ENCODE measurements at regions not wholly inside any gene's neighbourhood (a gene's known extent, or its start where the extent isn't known, plus 50 kb on each side); places are given as distances from the start of the nearest gene placed in this dataset.

DNA sequence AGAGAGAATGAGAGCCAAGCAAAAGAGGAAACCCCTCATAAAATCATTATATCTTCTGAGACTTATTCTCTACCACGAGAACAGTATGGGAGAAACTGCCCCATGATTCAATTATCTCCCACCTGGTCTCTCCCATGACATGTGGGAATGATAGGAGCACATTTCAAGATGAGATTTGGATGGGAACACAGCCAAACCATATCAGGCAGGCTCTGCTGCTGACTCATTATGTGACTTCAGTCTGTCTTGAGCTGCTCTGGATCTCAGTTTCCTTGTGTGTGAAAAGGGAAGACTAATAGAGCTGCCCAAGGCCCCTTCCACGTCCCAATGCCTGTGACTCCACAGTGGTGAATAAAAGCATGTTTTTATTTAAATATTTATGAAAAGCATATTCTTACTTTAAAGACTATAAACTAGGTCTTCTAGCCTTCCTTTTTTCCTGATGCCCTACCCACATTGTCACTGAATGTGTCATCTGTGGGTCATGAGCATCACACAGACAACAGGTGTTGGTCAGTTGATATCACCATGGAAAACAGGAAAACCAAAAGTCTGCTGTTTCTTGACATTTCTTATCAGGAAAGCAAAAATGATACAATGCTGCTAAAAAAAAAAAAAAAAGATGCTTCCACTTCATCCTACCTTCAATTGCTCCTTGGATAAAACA is 96.0 kb upstream of the PPP2R3A start:
- FAIRE-seq (no peak), ATAC-seq (no peak), DNase-seq (no peak)
- WGBS, 2 donors, result 69 to 79% methylated on average over 2 of the region's 2 CpGs
- intact Hi-C loops (cut with DNase I), result no loop called here
- H3K9me3 ChIP-seq, result no peaks in the 10 kb centered on the region
- H3K36me3 ChIP-seq, result no peaks in the 10 kb centered on the region
- no peaks in the 10 kb centered on the region for H3K27me3 ChIP-seq
- H3K4me1 ChIP-seq, result no peaks in the 10 kb centered on the region
- no peak overlapping the region for H3K27ac ChIP-seq
- TF ChIP-seq, protein P1, sequence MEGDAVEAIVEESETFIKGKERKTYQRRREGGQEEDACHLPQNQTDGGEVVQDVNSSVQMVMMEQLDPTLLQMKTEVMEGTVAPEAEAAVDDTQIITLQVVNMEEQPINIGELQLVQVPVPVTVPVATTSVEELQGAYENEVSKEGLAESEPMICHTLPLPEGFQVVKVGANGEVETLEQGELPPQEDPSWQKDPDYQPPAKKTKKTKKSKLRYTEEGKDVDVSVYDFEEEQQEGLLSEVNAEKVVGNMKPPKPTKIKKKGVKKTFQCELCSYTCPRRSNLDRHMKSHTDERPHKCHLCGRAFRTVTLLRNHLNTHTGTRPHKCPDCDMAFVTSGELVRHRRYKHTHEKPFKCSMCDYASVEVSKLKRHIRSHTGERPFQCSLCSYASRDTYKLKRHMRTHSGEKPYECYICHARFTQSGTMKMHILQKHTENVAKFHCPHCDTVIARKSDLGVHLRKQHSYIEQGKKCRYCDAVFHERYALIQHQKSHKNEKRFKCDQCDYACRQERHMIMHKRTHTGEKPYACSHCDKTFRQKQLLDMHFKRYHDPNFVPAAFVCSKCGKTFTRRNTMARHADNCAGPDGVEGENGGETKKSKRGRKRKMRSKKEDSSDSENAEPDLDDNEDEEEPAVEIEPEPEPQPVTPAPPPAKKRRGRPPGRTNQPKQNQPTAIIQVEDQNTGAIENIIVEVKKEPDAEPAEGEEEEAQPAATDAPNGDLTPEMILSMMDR (IDR thresholded peaks at IDR 0.05), result no peak
- H3K4me3 ChIP-seq, result no peak overlapping the region

DNA sequence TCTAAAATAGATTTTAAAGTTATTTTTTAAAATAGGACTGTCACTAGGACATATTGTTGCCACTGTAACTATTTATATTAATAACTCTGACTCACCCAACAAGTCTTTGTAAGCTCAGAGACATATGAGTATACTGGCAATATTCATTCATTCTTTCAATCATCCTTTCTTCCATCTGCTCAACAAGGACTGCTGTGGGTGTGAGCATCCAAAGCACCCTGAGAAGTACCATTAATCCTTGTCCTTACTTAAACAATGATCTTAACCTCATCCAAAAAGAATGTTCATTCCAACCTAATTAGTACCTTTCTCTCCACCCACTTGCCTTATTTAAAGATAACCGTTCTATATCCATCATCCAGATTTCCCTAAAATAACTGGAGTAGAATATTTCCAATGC is 94.2 kb upstream of the PPP2R3A start:
- Histone ChIP-seq H3K4me3 (no peak overlapping the region), H3K27me3 (no peaks in the 10 kb centered on the region), H3K4me1 (no peaks in the 10 kb centered on the region), H3K36me3 (no peaks in the 10 kb centered on the region), H3K27ac (no peak overlapping the region), H3K9me3 (no peaks in the 10 kb centered on the region)
- no peak for ATAC-seq
- TF ChIP-seq, protein P1 (IDR thresholded peaks at IDR 0.05), result no peak
- FAIRE-seq, result no peak
- no peak for DNase-seq
- 81% methylated on average over 1 of the region's 1 CpG for WGBS, 2 donors
- intact Hi-C loops (cut with DNase I), result no loop called here

DNA sequence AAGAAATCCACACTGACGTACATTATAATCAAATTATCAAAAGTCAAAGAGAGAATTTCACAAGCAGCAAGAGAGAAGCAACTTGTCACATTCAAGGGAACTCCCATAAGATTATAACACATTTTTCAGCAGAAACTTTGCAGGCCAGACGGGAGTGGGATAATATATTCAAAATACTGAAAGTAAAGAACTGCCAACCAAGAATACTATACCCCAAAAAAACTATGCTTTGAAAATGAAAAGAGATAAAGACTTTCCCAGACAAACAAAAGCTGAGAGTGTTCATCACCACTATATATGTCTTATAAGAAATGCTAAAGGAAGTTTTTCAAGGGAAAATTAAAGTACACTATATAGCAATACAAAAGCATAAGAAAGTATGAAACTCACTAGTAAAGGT is 91.5 kb upstream of the PPP2R3A start:
- ATAC-seq (no peak), FAIRE-seq (no peak), DNase-seq (no peak)
- Histone ChIP-seq H3K4me3 (no peak overlapping the region), H3K36me3 (no peaks in the 10 kb centered on the region), H3K27ac (no peak overlapping the region), H3K4me1 (no peaks in the 10 kb centered on the region), H3K27me3 (no peaks in the 10 kb centered on the region), H3K9me3 (no peaks in the 10 kb centered on the region)
- 52 to 61% methylated on average over 2 of the region's 2 CpGs for WGBS, 2 donors
- intact Hi-C loops (cut with DNase I), result no loop called here
- TF ChIP-seq, protein P1 (IDR thresholded peaks at IDR 0.05), result no peak

DNA sequence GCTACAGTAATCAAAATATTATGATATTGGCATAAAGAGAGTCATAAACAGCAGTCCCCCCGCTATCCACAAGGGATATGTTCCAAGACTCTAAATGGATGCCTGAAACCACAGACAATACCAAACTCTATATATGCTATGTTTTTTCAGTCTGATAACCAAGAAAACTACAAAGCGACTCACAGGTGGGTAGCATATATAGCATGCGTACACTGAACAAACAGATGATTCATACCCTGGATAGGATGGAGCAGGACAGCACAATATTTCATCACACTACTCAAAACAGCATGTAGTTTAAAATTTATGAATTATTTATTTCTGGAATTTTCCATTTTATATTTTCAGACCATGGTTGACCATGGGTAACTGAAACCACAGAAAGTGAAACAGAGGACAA is 87.0 kb upstream of the PPP2R3A start:
- Histone ChIP-seq H3K36me3 (no peaks in the 10 kb centered on the region), H3K4me1 (no peaks in the 10 kb centered on the region), H3K4me3 (no peak overlapping the region), H3K27me3 (peaks cover 0 to 3% (median 0%) of the 10 kb centered on the region in 4 donors), H3K9me3 (no peaks in the 10 kb centered on the region), H3K27ac (no peak overlapping the region)
- ATAC-seq, result no peak
- FAIRE-seq, result no peak
- DNase-seq, result no peak
- intact Hi-C loops (cut with DNase I), result no loop called here
- 88 to 95% methylated on average over 3 of the region's 3 CpGs for WGBS, 2 donors
- TF ChIP-seq, protein P1 (IDR thresholded peaks at IDR 0.05), result no peak

DNA sequence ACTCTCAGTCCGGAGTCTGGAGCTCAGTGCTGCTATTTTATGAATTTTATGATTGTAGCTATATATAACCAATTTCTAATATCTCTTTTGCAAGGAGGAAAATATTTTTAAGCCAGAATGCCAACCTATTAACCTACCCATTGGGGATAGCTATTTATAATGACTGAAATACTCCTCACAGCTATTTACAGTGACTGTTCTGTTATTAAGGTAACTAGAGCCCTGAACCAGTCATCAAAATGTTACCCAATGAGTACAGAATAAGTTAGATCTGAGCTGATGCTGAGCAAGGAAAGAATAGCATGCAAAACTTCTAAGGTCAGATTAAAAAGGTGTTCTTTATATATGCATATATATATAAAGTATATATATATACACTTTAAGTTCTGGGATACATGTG is 79.6 kb upstream of the PPP2R3A start:
- DNase-seq (no peak), ATAC-seq (no peak), FAIRE-seq (no peak)
- Histone ChIP-seq H3K9me3 (no peaks in the 10 kb centered on the region), H3K4me3 (no peak overlapping the region), H3K4me1 (no peaks in the 10 kb centered on the region), H3K27me3 (no peaks in the 10 kb centered on the region), H3K36me3 (no peaks in the 10 kb centered on the region), H3K27ac (no peak overlapping the region)
- intact Hi-C loops (cut with DNase I), result loop anchor here in 1 of 3 donors (10.0 kb wide), 1 partner anchor 1091 kb away; the partner anchor contains the start of gene EPHB1
- WGBS, 2 donors, result 75 to 82% methylated on average over 1 of the region's 1 CpG
- TF ChIP-seq, protein P1 (IDR thresholded peaks at IDR 0.05), result no peak
